Chondrocyte (in vitro differentiated cells): ENCODE measurements at regions not wholly inside any gene's neighbourhood (a gene's known extent, or its start where the extent isn't known, plus 50 kb on each side); places are given as distances from the start of the nearest gene placed in this dataset.

Source experiments
- DNase-seq: peaks from one replicate; pipeline ENCODE4 v3.0.0; 2021; ENCODE audit warnings: mixed read lengths, low spot score
- H3K27ac Mint-ChIP-seq: one replicate; pipeline ENCODE4 v1.8.0; 2021; ENCODE audit warnings: mild to moderate bottlenecking, moderate library complexity, mixed read lengths; ENCODE audit not compliant: unreplicated experiment
- H3K27me3 Mint-ChIP-seq: 2 replicates; pipeline ENCODE4 v1.8.0; 2021; ENCODE audit warnings: low read depth, mixed read lengths
- H3K36me3 Mint-ChIP-seq: 2 replicates; pipeline ENCODE4 v1.8.0; 2021; ENCODE audit warnings: low read depth, mixed read lengths
- H3K4me1 Mint-ChIP-seq: 2 replicates; pipeline ENCODE4 v1.8.0; 2021; ENCODE audit warnings: low read depth, mild to moderate bottlenecking, mixed read lengths
- H3K4me3 Mint-ChIP-seq: one replicate; pipeline ENCODE4 v1.8.0; 2021; ENCODE audit warnings: mild to moderate bottlenecking, moderate library complexity, mixed read lengths; ENCODE audit not compliant: unreplicated experiment
- H3K9me3 Mint-ChIP-seq: 2 replicates; pipeline ENCODE4 v1.8.0; 2021; ENCODE audit warnings: low read depth, mixed read lengths
- TF ChIP-seq, protein P1 (sequence below): fragments of 200-600 bp; sonication (generic); IDR thresholded peaks from 2 replicates; pipeline ENCODE4 v1.5.0; 2021; ENCODE audit warnings: antibody characterized with exemption, mild to moderate bottlenecking, moderate library complexity

DNA sequence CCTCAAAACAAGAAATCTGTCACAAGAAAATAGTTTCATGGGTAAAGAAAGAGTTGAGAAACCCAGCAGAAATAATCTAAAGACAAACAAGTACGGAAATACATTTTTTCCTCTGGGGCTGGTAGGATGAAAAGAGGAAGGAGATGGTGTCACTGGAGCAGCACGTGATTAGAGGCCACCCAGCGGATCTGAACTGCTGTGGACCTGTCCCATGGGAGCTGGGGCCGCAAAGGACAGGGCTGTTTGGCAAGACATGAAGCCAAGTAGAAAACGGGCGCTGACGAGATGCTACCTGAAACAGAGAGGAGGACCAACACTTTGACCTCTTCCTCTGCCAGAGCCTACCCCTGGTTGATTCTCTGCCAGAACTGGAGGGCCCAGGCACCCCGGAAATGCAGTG lies 295.4 kb upstream of the ATP5MC3 start:
- TF ChIP-seq, protein P1, sequence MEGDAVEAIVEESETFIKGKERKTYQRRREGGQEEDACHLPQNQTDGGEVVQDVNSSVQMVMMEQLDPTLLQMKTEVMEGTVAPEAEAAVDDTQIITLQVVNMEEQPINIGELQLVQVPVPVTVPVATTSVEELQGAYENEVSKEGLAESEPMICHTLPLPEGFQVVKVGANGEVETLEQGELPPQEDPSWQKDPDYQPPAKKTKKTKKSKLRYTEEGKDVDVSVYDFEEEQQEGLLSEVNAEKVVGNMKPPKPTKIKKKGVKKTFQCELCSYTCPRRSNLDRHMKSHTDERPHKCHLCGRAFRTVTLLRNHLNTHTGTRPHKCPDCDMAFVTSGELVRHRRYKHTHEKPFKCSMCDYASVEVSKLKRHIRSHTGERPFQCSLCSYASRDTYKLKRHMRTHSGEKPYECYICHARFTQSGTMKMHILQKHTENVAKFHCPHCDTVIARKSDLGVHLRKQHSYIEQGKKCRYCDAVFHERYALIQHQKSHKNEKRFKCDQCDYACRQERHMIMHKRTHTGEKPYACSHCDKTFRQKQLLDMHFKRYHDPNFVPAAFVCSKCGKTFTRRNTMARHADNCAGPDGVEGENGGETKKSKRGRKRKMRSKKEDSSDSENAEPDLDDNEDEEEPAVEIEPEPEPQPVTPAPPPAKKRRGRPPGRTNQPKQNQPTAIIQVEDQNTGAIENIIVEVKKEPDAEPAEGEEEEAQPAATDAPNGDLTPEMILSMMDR, result no peak
- no peaks in the 10 kb centered on the region for H3K4me1 Mint-ChIP-seq
- DNase-seq, result no peak
- H3K36me3 Mint-ChIP-seq, result no peaks in the 10 kb centered on the region
- no peaks in the 10 kb centered on the region for H3K9me3 Mint-ChIP-seq
- H3K4me3 Mint-ChIP-seq, result no peak overlapping the region
- no peak overlapping the region for H3K27ac Mint-ChIP-seq
- peaks cover 2% of the 10 kb centered on the region for H3K27me3 Mint-ChIP-seq

DNA sequence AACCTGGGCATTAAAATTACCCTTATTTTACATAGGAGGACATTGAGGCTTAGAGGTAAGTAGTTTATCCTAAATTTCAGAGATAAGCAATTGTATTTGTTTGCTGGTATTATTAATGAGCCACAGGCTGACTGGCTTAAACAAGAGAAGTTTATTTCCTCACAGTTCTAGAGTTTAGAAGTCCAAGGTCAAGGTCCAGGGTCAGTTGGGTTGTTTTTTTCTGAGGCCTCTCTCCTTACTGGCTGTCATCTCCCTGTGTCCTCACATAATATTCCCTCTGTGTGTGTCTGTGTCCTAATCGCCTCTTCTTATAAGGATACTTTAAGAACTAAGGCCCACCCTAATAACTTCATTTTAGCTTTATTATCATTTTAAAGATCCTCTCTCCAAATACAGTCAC lies 294.9 kb upstream of the ATP5MC3 start:
- H3K9me3 Mint-ChIP-seq, result no peaks in the 10 kb centered on the region
- H3K4me1 Mint-ChIP-seq, result no peaks in the 10 kb centered on the region
- no peak overlapping the region for H3K4me3 Mint-ChIP-seq
- peaks cover 2% of the 10 kb centered on the region for H3K27me3 Mint-ChIP-seq
- TF ChIP-seq, protein P1, result no peak
- H3K27ac Mint-ChIP-seq, result no peak overlapping the region
- DNase-seq, result no peak
- no peaks in the 10 kb centered on the region for H3K36me3 Mint-ChIP-seq

GRCh38 chr2:175475130-175475529 lies 293.6 kb upstream of the ATP5MC3 start:
- H3K27ac Mint-ChIP-seq, result no peak overlapping the region
- peaks cover 2% of the 10 kb centered on the region for H3K27me3 Mint-ChIP-seq
- H3K9me3 Mint-ChIP-seq, result no peaks in the 10 kb centered on the region
- no peaks in the 10 kb centered on the region for H3K36me3 Mint-ChIP-seq
- no peak for DNase-seq
- H3K4me1 Mint-ChIP-seq, result no peaks in the 10 kb centered on the region
- TF ChIP-seq, protein P1, result no peak
- H3K4me3 Mint-ChIP-seq, result no peak overlapping the region

- H3K4me1 Mint-ChIP-seq, result no peaks in the 10 kb centered on the region
- no peaks in the 10 kb centered on the region for H3K36me3 Mint-ChIP-seq
Observed at GRCh38 chr2:175468431-175469098, 287.1 kb upstream of the ATP5MC3 start.

GRCh38 chr2:175465101-175465500 lies 283.6 kb upstream of the ATP5MC3 start:
- TF ChIP-seq, protein P1, result no peak
- Mint-ChIP-seq H3K4me3 (no peak overlapping the region), H3K4me1 (no peaks in the 10 kb centered on the region), H3K9me3 (peaks cover 1% of the 10 kb centered on the region), H3K27me3 (peaks cover 5% of the 10 kb centered on the region), H3K27ac (no peak overlapping the region), H3K36me3 (no peaks in the 10 kb centered on the region)
- DNase-seq, result no peak

More at GRCh38 chr2:175468431-175469098, 287.1 kb upstream of the ATP5MC3 start:
- peaks cover 5% of the 10 kb centered on the region for H3K27me3 Mint-ChIP-seq
- no peak overlapping the region for H3K27ac Mint-ChIP-seq
- no peak for DNase-seq
- TF ChIP-seq, protein P1, result no peak
- H3K9me3 Mint-ChIP-seq, result no peaks in the 10 kb centered on the region
- no peak overlapping the region for H3K4me3 Mint-ChIP-seq
